ENCODE measurements at regions not wholly inside any gene's neighbourhood (a gene's known extent, or its start where the extent isn't known, plus 50 kb on each side); places are given as distances from the start of the nearest gene placed in this dataset.
A peak's percentile ranks its signal among the peaks of the same experiment; 100 is the strongest.

DNA sequence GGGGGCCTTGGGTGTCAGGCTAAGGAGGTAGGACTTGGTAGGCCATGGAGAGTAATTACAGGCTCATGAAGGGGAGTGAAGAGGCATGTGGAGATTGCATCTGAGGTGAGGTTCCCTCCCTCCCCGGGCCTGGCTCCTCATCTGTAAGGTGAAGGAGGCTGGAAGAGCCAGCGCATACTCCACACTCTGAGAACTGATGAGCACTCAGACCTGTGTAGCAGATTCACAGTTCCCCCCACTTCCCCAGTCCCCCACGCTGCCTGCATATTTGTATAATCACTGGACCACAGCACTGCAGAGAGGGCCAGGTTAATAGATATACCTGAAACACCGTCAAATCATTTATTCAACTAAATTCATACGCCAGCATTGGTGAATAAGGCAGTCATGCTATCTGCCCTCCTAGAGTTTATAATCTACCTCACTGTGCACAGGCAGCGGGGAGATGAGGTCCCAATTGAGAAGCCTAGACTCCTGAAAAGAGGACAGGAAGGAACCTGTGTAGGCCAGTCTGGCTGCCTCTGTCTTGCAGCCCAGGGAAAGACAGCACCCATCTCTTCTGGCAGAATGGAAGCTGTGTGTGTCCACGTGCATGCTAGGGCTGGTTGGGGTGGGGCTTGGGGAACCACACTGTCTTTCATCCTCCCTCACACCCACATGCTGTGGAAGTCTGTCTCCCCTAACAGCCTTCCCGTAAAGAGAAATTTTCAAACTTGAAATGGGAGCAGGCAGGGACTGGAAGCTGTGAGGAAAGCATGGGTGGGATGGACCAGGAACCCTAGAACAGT, 110.6 kb upstream of the ATP1A1 start:
- DNase-seq (ENCODE audit: low spot score) = no peak

- no peak for DNase-seq (ENCODE audit: low spot score)
Measured at GRCh38 chr1:116262995-116263385, 110.1 kb upstream of the ATP1A1 start.

- DNase-seq (ENCODE audit: low spot score) = no peak
Measured at GRCh38 chr1:116265931-116266863, 106.8 kb upstream of the ATP1A1 start.

GRCh38 chr1:116266864-116267212, 106.2 kb upstream of the ATP1A1 start:
- no peak for DNase-seq (ENCODE audit: low spot score)

- peak; percentile 55 for DNase-seq (ENCODE audit: low spot score)
Measured at GRCh38 chr1:116268211-116268610, 104.8 kb upstream of the ATP1A1 start.

DNA sequence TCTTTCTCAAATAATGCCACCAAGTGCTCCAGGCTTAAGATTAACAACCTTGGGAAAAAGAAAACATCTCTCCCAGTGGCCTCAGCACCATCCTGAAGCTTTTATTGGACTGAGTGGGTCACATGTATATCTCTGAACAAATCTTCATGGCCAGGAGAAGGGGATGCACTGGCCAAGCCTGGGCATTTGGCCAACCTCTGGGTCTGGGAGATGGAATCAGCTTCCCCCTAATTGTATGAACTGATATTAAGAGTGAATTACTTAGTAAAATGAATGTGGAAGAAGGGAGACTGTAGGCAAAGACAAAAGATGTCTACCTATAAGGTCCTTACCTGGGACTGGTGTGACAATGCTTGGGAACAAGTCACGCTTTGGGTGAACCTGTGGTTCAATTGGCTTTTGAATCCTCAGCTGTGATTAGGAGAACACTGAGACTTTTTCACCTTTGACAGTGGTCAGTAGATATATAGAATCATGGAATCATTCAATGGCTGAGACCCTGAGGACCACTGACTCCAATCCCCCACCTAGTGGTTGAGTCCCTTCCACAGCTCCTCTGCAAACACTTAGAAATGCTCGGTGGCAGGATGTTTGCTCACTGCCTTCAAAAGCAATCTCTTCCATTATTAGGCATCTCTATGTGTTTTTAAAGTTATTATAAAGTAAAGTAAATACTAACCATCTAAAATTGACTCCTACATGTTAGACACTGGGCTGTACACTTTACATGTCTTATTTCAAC, 102.6 kb upstream of the ATP1A1 start:
- no peak for DNase-seq (ENCODE audit: low spot score)

- DNase-seq (ENCODE audit: low spot score) = no peak
Measured at GRCh38 chr1:116273042-116273783, 99.8 kb upstream of the ATP1A1 start.

- no peak for DNase-seq (ENCODE audit: low spot score)
Measured at GRCh38 chr1:116276532-116276931, 96.5 kb upstream of the ATP1A1 start.

GRCh38 chr1:116277840-116278540, 95.1 kb upstream of the ATP1A1 start:
- no peak for DNase-seq (ENCODE audit: low spot score)

DNA sequence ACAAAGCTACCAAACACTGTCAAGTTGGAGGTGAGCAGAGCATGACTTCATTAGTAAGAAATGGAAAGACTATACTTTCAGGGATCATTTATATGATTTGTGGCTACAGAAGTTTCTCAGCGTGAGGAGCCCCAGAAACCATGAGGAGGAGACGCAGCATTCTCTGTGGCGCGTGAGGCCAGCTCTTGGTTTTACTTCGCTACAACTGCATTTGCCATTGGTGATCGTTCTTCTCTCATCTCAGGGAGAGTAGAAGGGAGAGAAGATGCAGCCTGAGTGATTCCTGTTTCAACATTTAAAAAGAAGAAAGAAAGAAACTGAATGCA, 94.5 kb upstream of the ATP1A1 start:
- no peak for DNase-seq (ENCODE audit: low spot score)

GRCh38 chr1:116279715-116280114, 93.3 kb upstream of the ATP1A1 start:
- no peak for DNase-seq (ENCODE audit: low spot score)

DNA sequence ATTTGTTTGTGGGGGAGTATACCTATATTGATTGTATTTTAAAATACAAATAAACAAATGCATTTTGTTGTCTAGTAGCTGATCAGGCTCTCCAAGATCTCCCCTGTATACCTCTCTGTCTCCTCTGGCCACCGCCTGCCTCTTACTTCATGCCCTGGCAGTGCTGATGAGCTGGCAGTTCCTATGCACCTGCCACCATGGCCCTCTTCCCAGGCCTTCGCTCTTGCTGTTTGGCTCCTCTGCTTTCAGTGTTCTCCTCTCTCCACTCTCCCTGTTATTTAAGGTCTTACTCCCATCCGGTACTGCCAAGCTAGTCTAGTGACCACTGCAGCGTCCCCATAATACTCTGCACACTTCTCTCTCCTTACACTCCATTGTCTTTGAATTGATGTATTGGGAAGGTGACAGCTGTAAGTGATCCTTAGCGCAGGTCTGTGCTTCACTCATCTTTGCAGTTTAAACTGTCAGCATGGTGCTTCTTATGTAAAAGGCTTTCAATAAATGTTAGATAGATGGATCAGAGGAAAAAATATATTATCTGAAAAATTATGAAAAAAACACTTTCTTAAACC, 88.1 kb upstream of the ATP1A1 start:
- DNase-seq (ENCODE audit: low spot score) = no peak

DNA sequence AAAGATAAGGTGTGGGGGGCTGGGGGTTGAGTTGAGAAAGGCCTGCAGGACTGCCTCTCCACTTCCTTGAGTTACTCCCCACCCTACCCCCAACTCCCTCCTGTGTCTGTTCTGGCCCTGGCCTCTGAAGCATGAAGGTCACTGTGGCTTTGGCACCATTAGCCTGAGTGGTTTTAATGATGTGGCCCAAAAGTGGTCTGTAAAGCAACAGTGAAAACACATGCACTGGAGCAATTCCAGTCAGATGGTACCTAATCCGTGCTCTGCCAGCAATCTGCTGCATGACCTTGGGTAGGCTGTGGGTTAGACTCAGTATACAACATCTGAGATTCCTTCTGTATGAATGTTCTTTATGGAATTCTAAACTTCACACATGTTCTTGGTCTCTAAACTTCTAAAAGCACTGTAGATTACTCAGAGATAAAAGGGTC, 86.5 kb upstream of the ATP1A1 start:
- no peak for DNase-seq (ENCODE audit: low spot score)

DNA sequence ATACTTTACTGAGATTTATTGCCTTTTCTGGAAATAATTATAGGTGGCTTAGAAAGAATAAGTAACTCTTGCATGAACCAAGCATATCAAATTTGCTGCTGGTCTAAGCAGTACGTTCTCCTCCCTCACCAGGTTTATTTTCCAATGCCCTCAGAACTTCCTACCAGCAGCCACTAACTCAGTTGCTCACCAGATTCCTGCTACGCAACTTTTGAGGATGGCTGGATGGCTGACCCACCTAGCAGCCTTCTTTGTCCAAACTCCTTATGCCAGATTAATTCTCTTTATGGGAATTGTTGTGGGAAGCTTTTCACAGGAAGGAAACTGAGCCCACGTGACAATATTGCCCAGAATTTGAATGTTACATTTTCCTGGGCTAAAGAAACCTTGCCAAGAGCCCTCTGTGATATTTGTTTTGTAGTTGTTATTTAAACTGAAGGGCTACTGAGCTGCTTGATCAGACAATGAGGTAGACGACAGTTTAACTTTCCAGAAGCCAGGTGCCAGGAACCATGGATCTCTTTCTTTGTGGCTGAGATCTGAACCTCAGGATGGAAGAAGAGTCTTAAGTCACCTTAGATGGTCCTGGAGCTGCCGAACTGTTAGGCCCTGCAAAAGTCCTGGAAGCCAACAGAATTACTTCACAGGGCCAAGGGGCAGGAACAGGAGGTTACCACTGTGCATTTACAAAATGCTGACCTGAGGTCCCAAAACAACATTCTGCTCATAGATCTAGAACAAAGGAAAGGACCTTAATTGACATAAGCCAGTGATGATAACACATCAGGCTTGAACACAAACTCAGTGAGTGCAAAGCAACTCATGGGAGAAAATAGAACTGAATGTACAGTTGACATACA, 85.5 kb upstream of the ATP1A1 start:
- DNase-seq (ENCODE audit: low spot score) = no peak

- no peak for DNase-seq (ENCODE audit: low spot score)
Measured at GRCh38 chr1:116288201-116288598, 84.8 kb upstream of the ATP1A1 start.

DNA sequence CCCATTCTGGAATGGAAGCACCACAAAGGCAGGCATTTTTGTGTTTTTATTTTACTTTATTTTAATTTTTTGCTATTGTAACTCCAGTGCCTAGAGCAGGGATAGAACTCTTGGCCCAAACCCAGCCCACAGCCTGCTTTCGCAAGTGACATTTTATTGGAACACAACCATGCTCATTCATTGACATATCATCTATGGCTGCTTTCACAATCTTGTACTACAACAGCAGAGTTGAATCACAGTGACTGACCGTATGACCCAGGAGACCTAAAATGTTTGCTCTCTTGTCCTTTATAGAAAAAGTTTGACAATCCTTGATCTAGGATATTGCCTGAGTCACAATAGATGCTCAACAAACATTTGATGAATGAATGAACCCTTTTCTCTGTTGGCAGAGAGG, 83.9 kb upstream of the ATP1A1 start:
- DNase-seq (ENCODE audit: low spot score) = no peak

- DNase-seq (ENCODE audit: low spot score) = no peak
Measured at GRCh38 chr1:116290085-116290705, 82.8 kb upstream of the ATP1A1 start.

- DNase-seq (ENCODE audit: low spot score) = no peak
Measured at GRCh38 chr1:116291024-116291423, 82.0 kb upstream of the ATP1A1 start.

Measured in HT-29 (cell line).